HG03135 (cell line): ENCODE measurements at regions not wholly inside any gene's neighbourhood (a gene's known extent, or its start where the extent isn't known, plus 50 kb on each side); places are given as distances from the start of the nearest gene placed in this dataset.

Experiments
- ATAC-seq: cut with Tn5 transposase; IDR thresholded peaks from one replicate; pipeline ENCODE4 v1.9.1; 2021; ENCODE audit warnings: mild to moderate bottlenecking, moderate library complexity; ENCODE audit not compliant: unreplicated experiment

- ATAC-seq, result no peak
These were observed 419.4 kb downstream of the UQCRFS1 start for GRCh38 chr19:28793391-28794168.

- no peak for ATAC-seq
These were observed 427.0 kb downstream of the UQCRFS1 start for GRCh38 chr19:28785971-28786370.

GRCh38 chr19:28764066-28764465 lies 448.9 kb downstream of the UQCRFS1 start:
- no peak for ATAC-seq

- ATAC-seq, result no peak
These were observed 466.5 kb downstream of the UQCRFS1 start for GRCh38 chr19:28746478-28746877.

- no peak for ATAC-seq
These were observed 468.0 kb downstream of the UQCRFS1 start for GRCh38 chr19:28744943-28745342.

- no peak for ATAC-seq
These were observed 468.9 kb downstream of the UQCRFS1 start for GRCh38 chr19:28744014-28744413.

GRCh38 chr19:28737021-28737895 lies 475.7 kb downstream of the UQCRFS1 start:
- ATAC-seq, result no peak

- ATAC-seq, result no peak
These were observed 476.4 kb downstream of the UQCRFS1 start for GRCh38 chr19:28736528-28736927.

GRCh38 chr19:28731577-28731976 lies 481.4 kb downstream of the UQCRFS1 start:
- no peak for ATAC-seq

- no peak for ATAC-seq
These were observed 482.0 kb downstream of the UQCRFS1 start for GRCh38 chr19:28730791-28731512.

- ATAC-seq, result no peak
These were observed 485.3 kb downstream of the UQCRFS1 start for GRCh38 chr19:28727480-28728159.

- ATAC-seq, result no peak
These were observed 486.1 kb downstream of the UQCRFS1 start for GRCh38 chr19:28726533-28727479.

- no peak for ATAC-seq
These were observed 494.0 kb downstream of the UQCRFS1 start for GRCh38 chr19:28718909-28719308.

- no peak for ATAC-seq
These were observed 497.8 kb downstream of the UQCRFS1 start for GRCh38 chr19:28715157-28715556.

- ATAC-seq, result no peak
These were observed 501.5 kb downstream of the UQCRFS1 start for GRCh38 chr19:28711411-28711810.

- no peak for ATAC-seq
These were observed 502.7 kb downstream of the UQCRFS1 start for GRCh38 chr19:28710278-28710677.

GRCh38 chr19:28706693-28707092 lies 506.3 kb downstream of the UQCRFS1 start:
- ATAC-seq, result no peak

GRCh38 chr19:28705008-28705407 lies 507.9 kb downstream of the UQCRFS1 start:
- ATAC-seq, result no peak

- ATAC-seq, result no peak
These were observed 509.5 kb downstream of the UQCRFS1 start for GRCh38 chr19:28703400-28703956.
